ENCODE measurements at regions not wholly inside any gene's neighbourhood (a gene's known extent, or its start where the extent isn't known, plus 50 kb on each side); places are given as distances from the start of the nearest gene placed in this dataset.

DNA sequence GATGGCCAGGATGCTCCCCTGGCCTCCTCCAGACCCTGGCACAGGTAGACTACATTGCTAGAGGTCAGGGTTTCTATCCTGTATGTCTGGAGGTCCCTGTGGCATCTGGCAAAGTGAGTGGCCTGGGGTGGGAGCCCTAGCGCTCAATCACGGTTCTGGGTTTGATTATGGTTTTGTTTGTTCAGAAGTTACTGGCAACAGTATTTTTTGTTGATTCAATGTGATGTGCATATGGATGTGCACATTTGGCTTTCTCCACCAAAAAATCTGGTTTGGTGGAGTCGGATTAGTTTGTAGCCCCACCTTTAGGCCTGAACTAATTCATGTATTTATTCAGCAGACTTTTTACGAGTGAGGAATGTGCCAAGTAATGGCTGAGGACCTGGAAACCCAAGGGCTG is 109.7 kb downstream of the VEGFA start:
- DNase-seq (ENCODE audit: extremely low spot score), result no peak
- ChIA-PET CTCF (no interaction called here), POLR2A (no interaction called here)
- TF ChIP-seq ZNF384 (IDR thresholded peaks at IDR 0.05) (no peak), BHLHE40 (IDR thresholded peaks at IDR 0.05; ENCODE audit: borderline replicate concordance) (no peak), SUZ12 (IDR thresholded peaks at IDR 0.05) (no peak), SP1 (IDR thresholded peaks at IDR 0.05) (no peak), TARDBP (IDR thresholded peaks at IDR 0.05) (no peak), L3MBTL2 (conservative IDR thresholded peaks at IDR 0.05) (no peak), FOXA1 (IDR thresholded peaks at IDR 0.05) (no peak), NFRKB (IDR thresholded peaks at IDR 0.05) (no peak), FOXK2 (IDR thresholded peaks at IDR 0.05) (no peak), ARNT (IDR thresholded peaks at IDR 0.05) (no peak), ELF4 (IDR thresholded peaks at IDR 0.05) (no peak), CTBP1 (IDR thresholded peaks at IDR 0.05; ENCODE audit: borderline replicate concordance) (no peak)
- TF ChIP-seq, protein P1, sequence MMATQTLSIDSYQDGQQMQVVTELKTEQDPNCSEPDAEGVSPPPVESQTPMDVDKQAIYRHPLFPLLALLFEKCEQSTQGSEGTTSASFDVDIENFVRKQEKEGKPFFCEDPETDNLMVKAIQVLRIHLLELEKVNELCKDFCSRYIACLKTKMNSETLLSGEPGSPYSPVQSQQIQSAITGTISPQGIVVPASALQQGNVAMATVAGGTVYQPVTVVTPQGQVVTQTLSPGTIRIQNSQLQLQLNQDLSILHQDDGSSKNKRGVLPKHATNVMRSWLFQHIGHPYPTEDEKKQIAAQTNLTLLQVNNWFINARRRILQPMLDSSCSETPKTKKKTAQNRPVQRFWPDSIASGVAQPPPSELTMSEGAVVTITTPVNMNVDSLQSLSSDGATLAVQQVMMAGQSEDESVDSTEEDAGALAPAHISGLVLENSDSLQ (IDR thresholded peaks at IDR 0.05), result no peak

GRCh38 chr6:43878823-43879495 is 108.9 kb downstream of the VEGFA start:
- DNase-seq (ENCODE audit: extremely low spot score), result no peak
- POLR2A ChIA-PET, result no interaction called here
- TF ChIP-seq ARNT (IDR thresholded peaks at IDR 0.05) (no peak), NFRKB (IDR thresholded peaks at IDR 0.05) (no peak), FOXM1 (IDR thresholded peaks at IDR 0.05; ENCODE audit: borderline replicate concordance) (no peak), LEF1 (IDR thresholded peaks at IDR 0.05; ENCODE audit: borderline replicate concordance) (no peak), ZNF384 (IDR thresholded peaks at IDR 0.05) (no peak), SUZ12 (IDR thresholded peaks at IDR 0.05) (no peak), HDGF (IDR thresholded peaks at IDR 0.05; ENCODE audit: borderline replicate concordance) (no peak), ELF4 (IDR thresholded peaks at IDR 0.05) (no peak)
- CTCF ChIA-PET, result no interaction called here

DNA sequence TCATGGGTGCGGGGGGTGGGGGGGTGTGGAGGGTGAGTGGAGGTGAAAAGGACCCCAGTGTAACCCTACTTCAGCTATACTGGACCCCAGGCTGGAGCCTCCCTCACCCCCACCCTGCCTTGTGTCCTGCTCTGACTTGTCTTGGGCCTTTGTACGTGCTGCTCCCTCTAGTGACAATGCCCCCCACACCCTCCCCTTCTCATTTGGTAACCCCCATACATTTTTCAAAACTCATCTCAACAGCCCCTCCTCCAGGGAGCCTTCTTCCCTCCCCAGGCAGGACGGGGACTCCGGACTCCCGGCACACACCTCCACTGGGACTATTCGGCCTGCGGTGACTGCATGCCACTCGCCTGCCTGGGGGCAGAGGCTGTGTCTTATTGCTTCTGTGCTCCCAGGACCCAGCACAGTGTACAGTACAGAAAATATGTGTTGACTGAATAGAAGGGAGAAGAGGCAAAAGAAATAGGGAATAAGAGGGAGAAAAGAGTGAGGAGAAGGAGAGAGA is 108.2 kb downstream of the VEGFA start:
- POLR2A ChIA-PET, result no interaction called here
- TF ChIP-seq L3MBTL2 (conservative IDR thresholded peaks at IDR 0.05), result no peak
- TF ChIP-seq FOXA1 (IDR thresholded peaks at IDR 0.05), result no peak
- TF ChIP-seq ARNT (IDR thresholded peaks at IDR 0.05), result no peak
- TF ChIP-seq ELF4 (IDR thresholded peaks at IDR 0.05), result no peak
- TF ChIP-seq CTBP1 (IDR thresholded peaks at IDR 0.05; ENCODE audit: borderline replicate concordance), result no peak
- no peak for TF ChIP-seq SUZ12 (IDR thresholded peaks at IDR 0.05)
- no peak for TF ChIP-seq BHLHE40 (IDR thresholded peaks at IDR 0.05; ENCODE audit: borderline replicate concordance)
- TF ChIP-seq NFRKB (IDR thresholded peaks at IDR 0.05), result no peak
- TF ChIP-seq, protein P1 (IDR thresholded peaks at IDR 0.05), result no peak
- TF ChIP-seq FOXK2 (IDR thresholded peaks at IDR 0.05), result no peak
- DNase-seq (ENCODE audit: extremely low spot score), result no peak
- CTCF ChIA-PET, result no interaction called here

DNA sequence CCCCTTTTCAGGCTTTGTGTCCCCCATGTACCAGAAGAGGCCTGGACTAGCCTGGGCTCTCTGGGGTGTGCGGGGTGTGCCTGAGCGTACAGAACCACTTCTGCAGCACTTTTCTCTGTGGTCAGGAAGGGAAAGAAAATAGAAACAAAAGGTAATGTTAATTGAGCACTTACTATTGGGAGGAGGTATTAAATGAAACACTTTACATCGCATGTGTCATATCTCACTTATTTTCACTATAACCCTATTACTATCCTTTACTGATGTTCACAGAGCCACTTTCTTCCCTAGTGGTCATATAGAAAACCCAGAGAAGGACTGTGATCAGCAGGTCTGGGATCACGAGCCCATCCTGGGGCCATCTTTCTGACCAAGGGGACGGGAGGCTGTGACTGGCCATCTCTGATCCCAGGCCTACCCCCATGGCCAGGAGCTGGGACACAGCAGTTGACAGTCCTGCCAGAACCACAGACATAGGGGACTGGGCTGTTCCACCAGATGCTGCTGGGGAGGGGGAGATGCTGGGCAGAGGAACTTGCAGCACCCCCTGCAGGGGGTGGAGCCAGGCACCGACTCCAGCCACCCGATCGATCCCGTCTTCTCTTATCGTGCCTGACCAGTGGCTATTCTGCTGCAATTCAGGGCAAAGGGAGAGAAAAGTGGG is 107.6 kb downstream of the VEGFA start:
- no peak for DNase-seq (ENCODE audit: extremely low spot score)
- CTCF ChIA-PET, result no interaction called here
- POLR2A ChIA-PET, result no interaction called here
- TF ChIP-seq CTBP1 (IDR thresholded peaks at IDR 0.05; ENCODE audit: borderline replicate concordance), result no peak
- no peak for TF ChIP-seq ZNF384 (IDR thresholded peaks at IDR 0.05)
- TF ChIP-seq LEF1 (IDR thresholded peaks at IDR 0.05; ENCODE audit: borderline replicate concordance), result no peak
- no peak for TF ChIP-seq TARDBP (IDR thresholded peaks at IDR 0.05)
- no peak for TF ChIP-seq FOXK2 (IDR thresholded peaks at IDR 0.05)
- no peak for TF ChIP-seq SP1 (IDR thresholded peaks at IDR 0.05)

GRCh38 chr6:43877036-43877435 is 107.0 kb downstream of the VEGFA start:
- ChIA-PET POLR2A (no interaction called here), CTCF (no interaction called here)
- no peak for TF ChIP-seq ZNF384 (IDR thresholded peaks at IDR 0.05)
- TF ChIP-seq L3MBTL2 (conservative IDR thresholded peaks at IDR 0.05), result no peak
- DNase-seq (ENCODE audit: extremely low spot score), result no peak

- TF ChIP-seq CTBP1 (IDR thresholded peaks at IDR 0.05; ENCODE audit: borderline replicate concordance) (no peak), FOXK2 (IDR thresholded peaks at IDR 0.05) (no peak), SP1 (IDR thresholded peaks at IDR 0.05) (no peak), NFRKB (IDR thresholded peaks at IDR 0.05) (no peak), ARNT (IDR thresholded peaks at IDR 0.05) (no peak), FOXA1 (IDR thresholded peaks at IDR 0.05) (no peak), SUZ12 (IDR thresholded peaks at IDR 0.05) (no peak), L3MBTL2 (conservative IDR thresholded peaks at IDR 0.05) (no peak), FOXM1 (IDR thresholded peaks at IDR 0.05; ENCODE audit: borderline replicate concordance) (no peak), LEF1 (IDR thresholded peaks at IDR 0.05; ENCODE audit: borderline replicate concordance) (no peak), HDGF (IDR thresholded peaks at IDR 0.05; ENCODE audit: borderline replicate concordance) (no peak), ZNF384 (IDR thresholded peaks at IDR 0.05) (no peak), BHLHE40 (IDR thresholded peaks at IDR 0.05; ENCODE audit: borderline replicate concordance) (no peak), TARDBP (IDR thresholded peaks at IDR 0.05) (no peak), ELF4 (IDR thresholded peaks at IDR 0.05) (no peak)
- TF ChIP-seq, protein P1 (IDR thresholded peaks at IDR 0.05), result no peak
- CTCF ChIA-PET, result no interaction called here
- no peak for DNase-seq (ENCODE audit: extremely low spot score)
- POLR2A ChIA-PET, result no interaction called here
Measured at GRCh38 chr6:43876602-43877001, 106.6 kb downstream of the VEGFA start.
